Nephron progenitor cell (in vitro differentiated cells): ENCODE measurements at regions not wholly inside any gene's neighbourhood (a gene's known extent, or its start where the extent isn't known, plus 50 kb on each side); places are given as distances from the start of the nearest gene placed in this dataset.

ENCODE experiments used
- DNase-seq: peaks from one replicate; pipeline ENCODE4 v3.0.0; 2021
- H3K27ac Mint-ChIP-seq: 2 replicates; pipeline ENCODE4 v1.8.0; 2021; ENCODE audit warnings: mild to moderate bottlenecking, moderate library complexity, mixed read lengths
- H3K27me3 Mint-ChIP-seq: 2 replicates; pipeline ENCODE4 v1.8.0; 2021; ENCODE audit warnings: mild to moderate bottlenecking, low read depth, mixed read lengths; ENCODE audit not compliant: poor library complexity
- H3K36me3 Mint-ChIP-seq: 2 replicates; pipeline ENCODE4 v1.8.0; 2021; ENCODE audit warnings: low read depth, mixed read lengths
- H3K4me1 Mint-ChIP-seq: 2 replicates; pipeline ENCODE4 v1.8.0; 2021; ENCODE audit warnings: mixed read lengths
- H3K4me3 Mint-ChIP-seq: 2 replicates; pipeline ENCODE4 v1.8.0; 2021; ENCODE audit warnings: mild to moderate bottlenecking, moderate library complexity, mixed read lengths
- H3K9me3 Mint-ChIP-seq: 2 replicates; pipeline ENCODE4 v1.8.0; 2021; ENCODE audit warnings: mild to moderate bottlenecking, moderate library complexity, mixed read lengths
- CTCF ChIP-seq: fragments of 200-600 bp; sonication (generic); IDR thresholded peaks from 2 replicates; pipeline ENCODE4 v1.5.0; 2021; ENCODE audit warnings: antibody characterized with exemption

- Mint-ChIP-seq H3K4me1 (peaks cover 44% of the 10 kb centered on the region), H3K36me3 (no peaks in the 10 kb centered on the region), H3K27ac (no peak overlapping the region), H3K4me3 (no peak overlapping the region), H3K27me3 (no peaks in the 10 kb centered on the region), H3K9me3 (peaks cover 27% of the 10 kb centered on the region)
- no peak for TF ChIP-seq CTCF
- peak; percentile 42 for DNase-seq
These were observed 142.5 kb upstream of the PJA1 start for GRCh38 chrX:69307756-69308155.

DNA sequence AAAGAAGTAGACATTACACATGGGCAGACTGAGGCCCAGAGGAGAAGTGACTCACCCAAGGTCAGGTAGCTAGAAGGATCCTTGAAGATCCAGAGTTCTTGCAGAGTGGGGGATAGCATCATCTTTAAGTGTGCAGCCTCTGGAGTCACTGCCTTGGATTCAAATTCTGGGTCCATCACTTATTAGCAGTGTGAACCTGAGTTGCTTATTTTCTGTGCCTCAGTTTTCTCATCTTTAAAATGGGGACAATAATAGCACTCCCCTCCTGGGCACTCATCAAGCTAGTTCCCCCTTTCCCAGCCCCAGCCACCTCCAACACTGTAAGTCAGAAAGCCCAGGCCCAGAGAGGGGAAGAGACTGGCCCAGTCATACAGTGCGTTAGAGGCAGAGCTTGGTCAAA is 141.8 kb upstream of the PJA1 start:
- H3K27ac Mint-ChIP-seq, result no peak overlapping the region
- H3K36me3 Mint-ChIP-seq, result no peaks in the 10 kb centered on the region
- peaks cover 44% of the 10 kb centered on the region for H3K4me1 Mint-ChIP-seq
- no peak overlapping the region for H3K4me3 Mint-ChIP-seq
- no peaks in the 10 kb centered on the region for H3K27me3 Mint-ChIP-seq
- no peak for TF ChIP-seq CTCF
- peaks cover 33% of the 10 kb centered on the region for H3K9me3 Mint-ChIP-seq
- no peak for DNase-seq

GRCh38 chrX:69306063-69306404 is 140.8 kb upstream of the PJA1 start:
- Mint-ChIP-seq H3K4me1 (peaks cover 39% of the 10 kb centered on the region), H3K27ac (no peak overlapping the region), H3K27me3 (peaks cover 3% of the 10 kb centered on the region), H3K4me3 (no peak overlapping the region), H3K36me3 (no peaks in the 10 kb centered on the region), H3K9me3 (peaks cover 35% of the 10 kb centered on the region)
- DNase-seq, result no peak
- TF ChIP-seq CTCF, result no peak

DNA sequence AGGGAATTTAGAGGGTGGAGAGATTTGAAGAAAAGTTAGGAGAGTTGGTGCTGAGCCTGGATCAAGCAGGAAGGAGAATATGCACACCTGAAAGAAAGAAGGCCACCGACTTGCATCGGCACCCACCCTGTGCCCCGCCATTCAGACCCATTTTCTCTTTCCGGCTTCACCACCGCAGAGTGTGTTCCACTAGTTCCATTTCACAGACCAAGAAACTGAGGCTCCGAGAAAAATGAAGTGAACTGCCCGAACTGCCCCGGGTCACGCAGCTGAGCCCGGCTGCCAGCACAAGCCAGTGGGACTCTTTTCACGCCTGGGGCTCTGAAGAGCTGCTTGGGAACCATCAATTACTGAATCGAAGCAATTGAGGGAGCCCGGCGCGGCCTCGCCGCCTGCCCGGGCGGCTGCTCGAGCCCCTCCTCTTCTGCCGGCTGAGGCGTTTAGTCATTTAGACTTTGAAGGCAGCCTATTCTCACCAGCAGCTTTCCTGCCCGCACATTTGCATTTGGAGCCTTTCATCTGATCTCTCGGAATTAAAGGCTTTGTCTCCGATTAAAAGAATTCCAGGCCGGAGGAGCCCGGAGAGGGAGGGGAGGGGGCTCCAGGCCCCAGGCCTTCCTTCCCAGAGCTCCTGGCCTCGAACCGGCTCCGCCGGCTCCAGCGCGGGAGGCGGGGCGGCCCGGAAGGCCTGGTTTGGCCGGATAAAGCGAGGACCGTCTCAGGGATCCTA is 140.2 kb upstream of the PJA1 start:
- no peak overlapping the region for H3K4me3 Mint-ChIP-seq
- H3K36me3 Mint-ChIP-seq, result no peaks in the 10 kb centered on the region
- peaks cover 38% of the 10 kb centered on the region for H3K9me3 Mint-ChIP-seq
- DNase-seq, result no peak
- H3K4me1 Mint-ChIP-seq, result peaks cover 38% of the 10 kb centered on the region
- H3K27ac Mint-ChIP-seq, result no peak overlapping the region
- peaks cover 3% of the 10 kb centered on the region for H3K27me3 Mint-ChIP-seq
- no peak for TF ChIP-seq CTCF

DNA sequence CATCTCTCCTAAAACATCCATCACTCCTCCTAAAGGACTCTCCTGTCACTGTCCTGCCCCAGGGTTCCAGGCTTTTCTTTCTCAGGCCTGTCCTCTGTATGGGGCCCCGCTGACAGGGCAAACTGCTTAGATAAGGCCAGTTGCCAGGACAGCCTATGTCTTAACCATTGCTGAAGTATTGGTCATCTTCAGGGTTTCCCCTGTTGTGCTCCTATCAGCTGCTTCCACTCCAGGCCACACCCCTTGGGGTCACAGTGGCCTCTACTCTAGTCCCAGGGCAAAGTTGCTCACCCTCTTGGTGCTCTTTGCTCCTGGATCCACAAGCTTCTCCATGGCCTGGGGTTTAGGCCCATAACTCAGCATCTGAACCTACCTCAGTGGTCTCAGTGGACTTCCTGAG is 138.0 kb upstream of the PJA1 start:
- Mint-ChIP-seq H3K4me1 (peaks cover 36% of the 10 kb centered on the region), H3K9me3 (peaks cover 36% of the 10 kb centered on the region), H3K27ac (no peak overlapping the region), H3K4me3 (no peak overlapping the region), H3K36me3 (no peaks in the 10 kb centered on the region), H3K27me3 (peaks cover 3% of the 10 kb centered on the region)
- DNase-seq, result no peak
- no peak for TF ChIP-seq CTCF
